OCI-LY3 (cell line): ENCODE measurements at regions not wholly inside any gene's neighbourhood (a gene's known extent, or its start where the extent isn't known, plus 50 kb on each side); places are given as distances from the start of the nearest gene placed in this dataset.
A peak's percentile ranks its signal among the peaks of the same experiment; 100 is the strongest.

Source experiments
- H2AFZ ChIP-seq: fragments of 200-600, 300-600 bp; shearing (Covaris generic); 2 replicates; pipeline ENCODE4 v1.6.0; 2014; ENCODE audit warnings: antibody characterized with exemption, low read depth, low read length
- H3K27ac ChIP-seq: fragments of 200-600, 300-600 bp; sonication (generic); 2 replicates; pipeline ENCODE4 v1.5.1; 2014; ENCODE audit warnings: mild to moderate bottlenecking, low read length, moderate library complexity, mixed read lengths
- H3K27me3 ChIP-seq: fragments of 200-600, 300-600 bp; sonication (generic); 2 replicates; pipeline ENCODE4 v1.6.1; 2014; ENCODE audit warnings: low read depth, low read length, mixed read lengths
- H3K36me3 ChIP-seq: fragments of 200-600, 300-600 bp; sonication (generic); replicated peaks from 2 replicates; pipeline ENCODE3; 2014; ENCODE audit warnings: low read depth, low read length, mixed read lengths
- H3K4me1 ChIP-seq: fragments of 300-600, 200-600 bp; sonication (generic); 2 replicates; pipeline ENCODE4 v1.6.1; 2014; ENCODE audit warnings: low read length, mixed read lengths
- H3K4me2 ChIP-seq: fragments of 200-600, 300-600 bp; sonication (generic); 2 replicates; pipeline ENCODE4 v1.6.1; 2014; ENCODE audit warnings: low read length, mixed read lengths
- H3K4me3 ChIP-seq: fragments of 300-600, 200-600 bp; sonication (generic); 2 replicates; pipeline ENCODE4 v1.5.1; 2014; ENCODE audit warnings: antibody characterized with exemption, mild to moderate bottlenecking, low read length, moderate library complexity
- H3K79me2 ChIP-seq: fragments of 300-600, 200-600 bp; shearing (Covaris generic); 2 replicates; pipeline ENCODE4 v1.6.1; 2014; ENCODE audit warnings: mild to moderate bottlenecking, low read length, mixed read lengths
- H3K9ac ChIP-seq: fragments of 300-600, 200-600 bp; shearing (Covaris generic); 2 replicates; pipeline ENCODE4 v1.6.0; 2014; ENCODE audit warnings: mild to moderate bottlenecking, low read length, moderate library complexity
- H3K9me3 ChIP-seq: fragments of 200-600, 300-600 bp; shearing (Covaris generic); 2 replicates; pipeline ENCODE4 v1.6.1; 2014; ENCODE audit warnings: low read length, mixed read lengths; ENCODE audit not compliant: insufficient read depth
- H4K20me1 ChIP-seq: fragments of 200-600, 300-600 bp; sonication (generic); 2 replicates; pipeline ENCODE4 v1.6.1; 2016; ENCODE audit warnings: low read length, mixed read lengths; ENCODE audit not compliant: insufficient read depth
- EZH2phosphoT487 ChIP-seq: fragments of 200-600 bp; shearing (Covaris generic); IDR thresholded peaks from 2 replicates; pipeline ENCODE4 v1.6.1; 2018; ENCODE audit warnings: antibody characterized with exemption, mixed run types, low read depth
- TF ChIP-seq, protein P1 (sequence below): fragments of 200-600, 300-600 bp; sonication (generic); IDR thresholded peaks from 2 replicates; pipeline ENCODE4 v1.5.1; 2014; ENCODE audit warnings: antibody characterized with exemption, low read length, low read depth

DNA sequence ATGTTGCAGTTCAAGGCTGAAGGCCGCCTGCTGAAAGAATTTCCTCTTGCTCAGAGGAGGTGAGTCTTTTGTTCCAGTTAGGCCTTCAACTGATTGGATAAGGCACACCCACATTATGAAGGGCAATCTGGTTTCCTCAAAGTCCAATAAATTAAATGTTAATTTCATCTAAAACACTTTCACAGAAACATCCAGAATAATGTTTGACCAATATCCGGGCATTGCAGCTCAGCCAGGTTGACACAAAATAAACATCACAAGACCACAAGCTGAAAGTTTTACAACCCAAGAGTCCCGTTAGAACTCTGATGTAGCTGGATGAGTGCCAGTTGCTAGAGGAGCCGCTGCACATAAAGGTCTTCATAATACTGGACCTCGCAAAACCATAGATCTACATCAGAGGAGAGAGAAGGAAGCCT lies 64.9 kb upstream of the EED start:
- Histone ChIP-seq H3K9me3 (no peaks in the 10 kb centered on the region; the same call in 1 of the 2 replicates), H3K36me3 (no peaks in the 10 kb centered on the region), H3K9ac (no peak overlapping the region), H3K27me3 (0 out of 2 replicates have a peak, but pooled peaks cover 3% of the 10 kb centered on the region), H3K4me3 (no peak overlapping the region), H4K20me1 (no peaks in the 10 kb centered on the region), H3K79me2 (no peaks in the 10 kb centered on the region), H2AFZ (no peak overlapping the region), H3K4me1 (peaks cover 46% of the 10 kb centered on the region), H3K4me2 (no peak overlapping the region), H3K27ac (no peak overlapping the region)
- TF ChIP-seq, protein P1, sequence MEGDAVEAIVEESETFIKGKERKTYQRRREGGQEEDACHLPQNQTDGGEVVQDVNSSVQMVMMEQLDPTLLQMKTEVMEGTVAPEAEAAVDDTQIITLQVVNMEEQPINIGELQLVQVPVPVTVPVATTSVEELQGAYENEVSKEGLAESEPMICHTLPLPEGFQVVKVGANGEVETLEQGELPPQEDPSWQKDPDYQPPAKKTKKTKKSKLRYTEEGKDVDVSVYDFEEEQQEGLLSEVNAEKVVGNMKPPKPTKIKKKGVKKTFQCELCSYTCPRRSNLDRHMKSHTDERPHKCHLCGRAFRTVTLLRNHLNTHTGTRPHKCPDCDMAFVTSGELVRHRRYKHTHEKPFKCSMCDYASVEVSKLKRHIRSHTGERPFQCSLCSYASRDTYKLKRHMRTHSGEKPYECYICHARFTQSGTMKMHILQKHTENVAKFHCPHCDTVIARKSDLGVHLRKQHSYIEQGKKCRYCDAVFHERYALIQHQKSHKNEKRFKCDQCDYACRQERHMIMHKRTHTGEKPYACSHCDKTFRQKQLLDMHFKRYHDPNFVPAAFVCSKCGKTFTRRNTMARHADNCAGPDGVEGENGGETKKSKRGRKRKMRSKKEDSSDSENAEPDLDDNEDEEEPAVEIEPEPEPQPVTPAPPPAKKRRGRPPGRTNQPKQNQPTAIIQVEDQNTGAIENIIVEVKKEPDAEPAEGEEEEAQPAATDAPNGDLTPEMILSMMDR = no peak
- no peak for TF ChIP-seq EZH2phosphoT487

DNA sequence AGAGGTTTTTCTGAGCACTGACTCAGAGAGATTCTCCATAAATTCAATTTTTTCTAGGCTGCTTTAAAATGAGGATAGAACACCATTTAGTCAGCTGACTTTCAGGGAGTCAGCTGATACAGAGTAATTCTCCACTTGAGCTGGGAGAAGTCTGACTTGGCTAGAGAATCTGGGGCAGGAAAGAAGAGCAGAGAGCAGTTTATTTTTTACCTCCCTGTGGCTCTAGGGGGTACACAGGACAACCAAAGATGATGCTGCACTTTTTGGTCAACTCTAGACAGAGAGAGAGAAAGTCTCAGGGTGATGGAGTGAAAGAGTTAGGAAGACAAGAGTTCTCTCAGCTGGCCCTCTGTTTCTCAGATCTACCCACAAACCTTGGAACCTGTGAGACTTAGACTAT lies 67.3 kb upstream of the EED start:
- no peak overlapping the region for H3K4me3 ChIP-seq
- H3K27me3 ChIP-seq = 0 out of 2 replicates have a peak, but pooled peaks cover under 1% of the 10 kb centered on the region
- peaks cover 35% of the 10 kb centered on the region for H3K4me1 ChIP-seq
- H3K9ac ChIP-seq = no peak overlapping the region
- H3K4me2 ChIP-seq = no peak overlapping the region
- no peaks in the 10 kb centered on the region; the same call in 1 of the 2 replicates for H3K9me3 ChIP-seq
- no peak overlapping the region for H2AFZ ChIP-seq
- no peaks in the 10 kb centered on the region for H3K79me2 ChIP-seq
- H3K36me3 ChIP-seq = no peaks in the 10 kb centered on the region
- no peak overlapping the region for H3K27ac ChIP-seq
- TF ChIP-seq, protein P1 = no peak
- no peak for TF ChIP-seq EZH2phosphoT487
- no peaks in the 10 kb centered on the region for H4K20me1 ChIP-seq

DNA sequence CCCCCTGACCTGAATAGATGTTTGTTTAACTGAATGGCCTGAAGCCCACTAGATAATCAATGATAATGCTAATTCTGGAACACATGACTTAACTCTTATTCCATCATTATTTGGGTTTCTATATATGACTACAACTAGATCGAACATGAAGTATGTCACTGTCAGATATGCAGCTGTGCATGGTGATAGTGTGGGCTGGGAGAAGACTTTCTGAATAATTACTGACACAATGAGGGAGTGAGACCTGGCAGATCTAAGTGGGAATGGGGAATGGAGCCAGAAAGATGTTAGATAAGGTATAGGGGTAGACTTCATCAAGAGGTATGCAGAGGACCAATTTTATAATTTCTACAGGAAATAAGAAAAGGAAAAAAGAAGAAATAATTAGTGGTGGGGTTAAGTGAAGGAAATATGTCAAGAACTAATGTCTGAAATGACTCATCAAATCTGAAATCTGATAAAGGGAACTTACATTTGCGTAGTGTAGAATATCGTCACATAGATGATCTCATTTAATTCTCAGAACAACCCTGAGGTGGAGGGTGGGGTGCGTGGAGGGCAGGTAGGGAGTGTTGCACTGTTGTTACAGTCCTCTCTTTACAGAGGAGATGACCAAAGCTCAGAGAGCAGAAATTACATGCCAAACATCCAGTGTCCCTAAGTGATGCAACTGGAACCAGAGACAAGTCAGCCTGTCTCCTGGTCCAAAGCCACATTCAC lies 68.2 kb upstream of the EED start:
- H3K4me1 ChIP-seq = peaks cover 35% of the 10 kb centered on the region
- H3K9me3 ChIP-seq = no peaks in the 10 kb centered on the region; the same call in 1 of the 2 replicates
- TF ChIP-seq, protein P1 = no peak
- TF ChIP-seq EZH2phosphoT487 = no peak
- H2AFZ ChIP-seq = no peak overlapping the region
- H3K9ac ChIP-seq = no peak overlapping the region
- no peaks in the 10 kb centered on the region for H4K20me1 ChIP-seq
- H3K36me3 ChIP-seq = no peaks in the 10 kb centered on the region
- H3K79me2 ChIP-seq = no peaks in the 10 kb centered on the region
- no peaks in the 10 kb centered on the region for H3K27me3 ChIP-seq
- H3K27ac ChIP-seq = no peak overlapping the region
- H3K4me2 ChIP-seq = peak overlapping the region; percentile 56
- peak overlapping the region; percentile 20 for H3K4me3 ChIP-seq

DNA sequence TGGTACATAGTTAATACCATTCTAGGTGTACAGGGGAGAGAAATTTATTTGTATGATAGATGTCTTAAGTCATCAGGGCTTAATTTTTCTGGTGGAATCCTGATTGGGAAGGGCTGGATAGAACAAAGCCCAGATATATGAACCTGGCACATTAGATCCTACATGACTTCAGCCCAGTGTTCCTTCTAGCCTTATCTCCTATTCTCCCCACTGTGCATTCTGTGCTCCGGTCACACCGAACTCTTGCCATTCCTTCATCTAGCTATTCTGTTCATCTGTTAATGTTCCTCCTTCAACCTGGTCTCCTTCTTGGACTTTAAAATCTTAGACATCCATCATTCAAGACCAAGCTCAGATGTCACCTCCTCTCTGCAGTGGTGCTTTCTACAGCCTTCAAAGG lies 68.9 kb upstream of the EED start:
- Histone ChIP-seq H3K27ac (no peak overlapping the region), H3K4me1 (peaks cover 35% of the 10 kb centered on the region), H4K20me1 (no peaks in the 10 kb centered on the region), H3K36me3 (no peaks in the 10 kb centered on the region), H3K4me3 (no peak overlapping the region), H3K9me3 (no peaks in the 10 kb centered on the region; the same call in 1 of the 2 replicates), H3K4me2 (peak overlapping the region; percentile 56), H3K79me2 (no peaks in the 10 kb centered on the region), H2AFZ (no peak overlapping the region), H3K9ac (no peak overlapping the region), H3K27me3 (no peaks in the 10 kb centered on the region)
- TF ChIP-seq EZH2phosphoT487 = no peak
- TF ChIP-seq, protein P1 = no peak
